D721Med (cell line): ENCODE measurements at regions not wholly inside any gene's neighbourhood (a gene's known extent, or its start where the extent isn't known, plus 50 kb on each side); places are given as distances from the start of the nearest gene placed in this dataset.
"Not testable (repeated sequence)": the region's sequence is repeated elsewhere in the genome, so short reads cannot be mapped to it uniquely, and the experiment has no call there.

Source experiments
- DNase-seq: peaks from one replicate; pipeline ENCODE4 v3.0.0; 2011; ENCODE audit warnings: low spot score; ENCODE audit not compliant: insufficient read length
- FAIRE-seq: peaks from 2 replicates; lab custom pipeline; 2011; peaks lifted over from hg19 to GRCh38; lab: Jason Lieb, UNC
- CTCF ChIP-seq: IDR thresholded peaks from 2 replicates; pipeline ENCODE4 v1.5.1; 2012; ENCODE audit warnings: mild to moderate bottlenecking, control low read depth; ENCODE audit not compliant: insufficient read depth; ENCODE audit errors: missing control alignments

GRCh38 chr2:146417942-146418341, 1426.9 kb upstream of the ACVR2A start:
- no peak for FAIRE-seq
- no peak for DNase-seq
- TF ChIP-seq CTCF = no peak

DNA sequence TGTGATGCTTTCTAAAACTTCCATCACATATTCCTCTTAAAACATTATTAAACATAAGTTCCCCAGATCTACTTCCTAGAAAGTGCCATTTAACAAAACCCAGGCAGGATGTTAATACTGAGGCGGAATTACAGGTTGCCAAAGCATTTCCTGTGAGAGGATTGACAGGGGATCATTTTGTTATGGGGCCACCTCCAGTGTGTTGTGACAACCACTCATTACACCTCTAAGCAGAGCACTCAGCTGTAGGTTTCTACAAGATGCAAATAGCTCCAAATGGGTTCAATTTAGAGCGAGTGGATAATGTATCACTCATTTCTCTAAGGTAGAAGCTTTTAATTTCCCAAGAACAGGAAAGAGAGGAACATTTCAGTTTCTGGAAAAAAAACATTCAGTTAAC, 1429.5 kb upstream of the ACVR2A start:
- DNase-seq (no peak), FAIRE-seq (no peak)

GRCh38 chr2:146414456-146414855, 1430.4 kb upstream of the ACVR2A start:
- no peak for TF ChIP-seq CTCF

More for the DNA sequence above, 1429.5 kb upstream of the ACVR2A start:
- no peak for TF ChIP-seq CTCF

GRCh38 chr2:146413086-146413610, 1431.7 kb upstream of the ACVR2A start:
- no peak for DNase-seq
- TF ChIP-seq CTCF = no peak
- FAIRE-seq = no peak

More at GRCh38 chr2:146414456-146414855, 1430.4 kb upstream of the ACVR2A start:
- FAIRE-seq = no peak
- no peak for DNase-seq

DNA sequence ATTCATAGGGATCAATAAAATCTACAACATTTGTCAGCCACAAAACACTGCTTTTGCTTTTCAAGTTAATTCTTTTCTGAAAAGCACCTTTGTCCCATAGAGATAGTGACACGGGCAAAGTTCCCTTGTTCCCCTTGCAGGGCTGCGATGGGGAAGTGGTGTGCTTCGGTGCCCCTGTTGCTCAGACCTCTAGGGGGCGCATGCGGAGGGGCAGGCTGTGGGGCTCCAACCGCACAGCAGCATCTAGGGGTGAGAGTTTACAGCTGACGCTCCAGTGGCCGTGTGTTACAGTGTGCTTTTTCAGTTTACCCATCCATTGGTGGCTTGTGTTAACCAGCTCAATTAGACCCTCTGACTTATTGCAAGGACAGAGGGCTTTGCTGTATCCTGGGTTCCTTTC, 1432.2 kb upstream of the ACVR2A start:
- TF ChIP-seq CTCF = no peak
- FAIRE-seq (no peak), DNase-seq (no peak)

GRCh38 chr2:146405402-146406309, 1439.2 kb upstream of the ACVR2A start:
- not testable (repeated sequence) for DNase-seq, FAIRE-seq

GRCh38 chr2:146403546-146404160, 1441.2 kb upstream of the ACVR2A start:
- FAIRE-seq, DNase-seq: not testable (repeated sequence)

GRCh38 chr2:146392631-146393030, 1452.2 kb upstream of the ACVR2A start:
- no peak for TF ChIP-seq CTCF
- no peak for FAIRE-seq
- no peak for DNase-seq
